ENCODE measurements at regions not wholly inside any gene's neighbourhood (a gene's known extent, or its start where the extent isn't known, plus 50 kb on each side); places are given as distances from the start of the nearest gene placed in this dataset.

DNA sequence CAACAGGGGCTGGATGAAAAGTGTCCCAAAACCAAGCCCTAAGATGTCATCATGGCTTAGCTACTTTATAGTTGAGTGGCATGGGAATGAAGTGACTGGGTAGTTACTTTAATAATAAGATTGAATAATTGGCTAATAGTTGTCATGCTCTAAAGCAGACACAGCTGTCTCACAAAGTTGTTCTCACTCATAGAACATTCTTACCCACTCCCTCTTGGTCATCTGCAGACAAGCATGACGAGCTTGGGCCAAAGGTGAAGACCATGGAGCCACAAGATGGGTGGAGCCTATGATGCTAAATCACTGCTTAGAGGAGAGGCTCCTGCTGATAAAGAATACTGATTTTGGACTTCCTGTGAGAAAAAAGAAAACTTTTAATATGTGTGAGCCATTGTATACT is 62.4 kb upstream of the MMADHC start:
- no peaks in the 10 kb centered on the region for H3K36me3 Mint-ChIP-seq
- ATAC-seq (no peak), DNase-seq (no peak)
- no peak for TF ChIP-seq CTCF (IDR thresholded peaks at IDR 0.05)
- H3K9me3 ChIP-seq (ENCODE audit: control insufficient read depth, insufficient read depth, low read length) = no peaks in the 10 kb centered on the region
- peaks cover 0 to 7% of the 10 kb centered on the region in 2 donors for H3K9me3 Mint-ChIP-seq
- H3K4me1 Mint-ChIP-seq = no peaks in the 10 kb centered on the region
- no peaks in the 10 kb centered on the region for H3K36me3 ChIP-seq (ENCODE audit: control insufficient read depth, insufficient read depth, low read length)
- no peaks in the 10 kb centered on the region for H3K27me3 Mint-ChIP-seq (ENCODE audit: low read depth in 2 of 2)
- intact Hi-C loops (cut with micrococcal nuclease) = no loop called here
- no peak overlapping the region for H3K27ac Mint-ChIP-seq
- H3K4me1 ChIP-seq (ENCODE audit: control insufficient read depth, insufficient read depth, low read length) = no peaks in the 10 kb centered on the region
- no peaks in the 10 kb centered on the region for H3K27me3 ChIP-seq (ENCODE audit: control insufficient read depth, insufficient read depth, low read length)
- WGBS (ENCODE audit: insufficient coverage) = 64% methylated on average over 1 of the region's 1 CpG
- no peak overlapping the region for H3K27ac ChIP-seq (ENCODE audit: low read length)
- H3K4me3 ChIP-seq (ENCODE audit: low read length) = no peak overlapping the region
- H3K4me3 Mint-ChIP-seq = no peak overlapping the region

GRCh38 chr2:149648282-149649030 is 60.9 kb upstream of the MMADHC start:
- Histone ChIP-seq H3K27ac (ENCODE audit: low read length) (no peak overlapping the region), H3K9me3 (ENCODE audit: control insufficient read depth, insufficient read depth, low read length) (no peaks in the 10 kb centered on the region), H3K36me3 (ENCODE audit: control insufficient read depth, insufficient read depth, low read length) (no peaks in the 10 kb centered on the region), H3K4me1 (ENCODE audit: control insufficient read depth, insufficient read depth, low read length) (no peaks in the 10 kb centered on the region), H3K27me3 (ENCODE audit: control insufficient read depth, insufficient read depth, low read length) (no peaks in the 10 kb centered on the region), H3K4me3 (ENCODE audit: low read length) (no peak overlapping the region)
- intact Hi-C loops (cut with micrococcal nuclease) = no loop called here
- TF ChIP-seq CTCF (IDR thresholded peaks at IDR 0.05) = no peak
- DNase-seq (no peak), ATAC-seq (no peak)
- no peaks in the 10 kb centered on the region for H3K36me3 Mint-ChIP-seq
- no peaks in the 10 kb centered on the region for H3K27me3 Mint-ChIP-seq (ENCODE audit: low read depth in 2 of 2)
- H3K27ac Mint-ChIP-seq = no peak overlapping the region
- WGBS (ENCODE audit: insufficient coverage) = 86% methylated on average over 3 of the region's 3 CpGs
- H3K9me3 Mint-ChIP-seq = peaks cover 3 to 9% of the 10 kb centered on the region in 2 donors
- H3K4me3 Mint-ChIP-seq = no peak overlapping the region
- no peaks in the 10 kb centered on the region for H3K4me1 Mint-ChIP-seq

- Histone ChIP-seq H3K4me1 (ENCODE audit: control insufficient read depth, insufficient read depth, low read length) (no peaks in the 10 kb centered on the region), H3K9me3 (ENCODE audit: control insufficient read depth, insufficient read depth, low read length) (no peaks in the 10 kb centered on the region), H3K27me3 (ENCODE audit: control insufficient read depth, insufficient read depth, low read length) (no peaks in the 10 kb centered on the region), H3K27ac (ENCODE audit: low read length) (no peak overlapping the region), H3K4me3 (ENCODE audit: low read length) (no peak overlapping the region), H3K36me3 (ENCODE audit: control insufficient read depth, insufficient read depth, low read length) (no peaks in the 10 kb centered on the region)
- H3K9me3 Mint-ChIP-seq = peaks cover 3 to 11% of the 10 kb centered on the region in 2 donors
- H3K27me3 Mint-ChIP-seq (ENCODE audit: low read depth in 2 of 2) = no peaks in the 10 kb centered on the region
- ATAC-seq (no peak), DNase-seq (no peak)
- intact Hi-C loops (cut with micrococcal nuclease) = no loop called here
- no peak overlapping the region for H3K4me3 Mint-ChIP-seq
- no peak for TF ChIP-seq CTCF (IDR thresholded peaks at IDR 0.05)
- no peaks in the 10 kb centered on the region for H3K4me1 Mint-ChIP-seq
- H3K36me3 Mint-ChIP-seq = no peaks in the 10 kb centered on the region
- no peak overlapping the region for H3K27ac Mint-ChIP-seq
Observed at GRCh38 chr2:149645391-149645790, 57.8 kb upstream of the MMADHC start.
